Thoracic aorta (tissue), 2 donors: ENCODE measurements at regions not wholly inside any gene's neighbourhood (a gene's known extent, or its start where the extent isn't known, plus 50 kb on each side); places are given as distances from the start of the nearest gene placed in this dataset.

Experiments
- ATAC-seq: fragments of 150-250 bp; one replicate; pipeline ENCODE4 v1.8.0; 2017; ENCODE audit warnings: low read depth; ENCODE audit not compliant: insufficient number of reproducible peaks, low FRiP score
- DNase-seq: peaks from one replicate; pipeline ENCODE4 v3.0.0-alpha.2; 2020; ENCODE audit warnings: low spot score
- H3K27ac ChIP-seq, 2 donors: fragments of 200-600 bp; sonication (generic); 1 replicate in 1 of 2; 2 replicates in 1 of 2; pipeline ENCODE4 v1.5.1; 2016; ENCODE audit warnings: mild to moderate bottlenecking in 2 of 2, moderate library complexity in 2 of 2
- H3K27me3 ChIP-seq: fragments of 200-600 bp; sonication (generic); replicated peaks from 2 replicates; pipeline ENCODE4 v1.6.0; 2016; ENCODE audit warnings: mild to moderate bottlenecking; ENCODE audit not compliant: insufficient read depth
- H3K36me3 ChIP-seq: fragments of 200-600 bp; sonication (generic); one replicate; pipeline ENCODE4 v1.5.1; 2016
- H3K4me1 ChIP-seq, 2 donors: fragments of 200-600 bp; sonication (generic); 1 replicate in 1 of 2; 2 replicates in 1 of 2; pipeline versions ENCODE4 v1.5.1 to v1.6.0; 2016; ENCODE audit warnings: low read depth in 2 of 2, mild to moderate bottlenecking in 1 of 2; ENCODE audit not compliant: control insufficient read depth in 1 of 2
- H3K4me3 ChIP-seq: fragments of 200-600 bp; sonication (generic); 2 replicates; pipeline ENCODE4 v1.5.1; 2016; ENCODE audit warnings: mild to moderate bottlenecking
- H3K9me3 ChIP-seq: fragments of 200-600 bp; sonication (generic); 2 replicates; pipeline ENCODE4 v1.5.1; 2016
- CTCF ChIP-seq: fragments of 200-600 bp; sonication (generic); IDR thresholded peaks from one replicate; pipeline ENCODE4 v1.5.1; 2019; ENCODE audit warnings: antibody characterized with exemption

DNA sequence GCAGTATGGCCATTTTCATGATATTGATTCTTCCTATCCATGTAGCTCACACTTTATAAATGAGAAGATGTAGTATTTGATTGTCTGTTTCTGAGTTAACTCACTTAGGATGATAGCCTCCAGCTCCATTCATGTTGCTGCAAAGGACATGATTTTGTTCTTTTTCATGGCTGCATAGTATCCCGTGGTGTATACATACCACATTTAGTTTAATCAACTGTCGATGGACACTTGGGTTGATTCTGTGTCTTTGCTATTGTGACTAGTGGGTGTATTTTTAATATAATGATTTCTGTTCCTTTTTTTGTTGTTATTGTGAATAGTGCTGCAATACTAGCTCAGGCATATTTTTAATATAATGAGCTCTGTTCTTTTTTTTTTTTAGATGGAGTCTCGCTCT, 560.3 kb upstream of the ZNF608 start:
- DNase-seq, result no peak
- Histone ChIP-seq H3K4me3 (no peak overlapping the region), H3K9me3 (no peaks in the 10 kb centered on the region), H3K27ac (no peak overlapping the region), H3K4me1 (peaks cover 2 to 4% of the 10 kb centered on the region in 2 donors), H3K27me3 (no peaks in the 10 kb centered on the region), H3K36me3 (no peaks in the 10 kb centered on the region)
- no peak for TF ChIP-seq CTCF
- no peak for ATAC-seq

DNA sequence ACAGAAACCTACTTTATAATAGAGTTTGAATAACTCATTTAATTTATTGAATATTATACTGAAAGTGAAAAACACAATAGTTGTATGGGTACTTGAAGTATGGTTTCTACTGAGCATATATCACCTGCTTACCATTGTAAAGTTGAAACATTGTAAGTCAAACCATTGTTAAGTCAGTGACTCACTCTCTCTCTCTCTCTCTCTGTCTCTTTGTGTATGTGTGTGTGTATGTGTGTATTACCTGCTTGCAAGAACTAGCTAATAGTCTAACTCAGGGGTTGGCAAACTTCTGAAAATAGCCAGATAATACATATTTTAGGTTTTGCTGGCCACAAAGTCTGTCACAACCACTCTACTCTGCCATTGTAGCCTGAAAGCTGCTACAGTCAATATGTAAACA, 564.3 kb upstream of the ZNF608 start:
- TF ChIP-seq CTCF, result no peak
- H3K27ac ChIP-seq, result no peak overlapping the region
- no peaks in the 10 kb centered on the region for H3K9me3 ChIP-seq
- DNase-seq (no peak), ATAC-seq (no peak)
- H3K4me1 ChIP-seq, result peaks cover 2 to 4% of the 10 kb centered on the region in 2 donors
- H3K36me3 ChIP-seq, result no peaks in the 10 kb centered on the region
- H3K27me3 ChIP-seq, result no peaks in the 10 kb centered on the region
- no peak overlapping the region for H3K4me3 ChIP-seq

DNA sequence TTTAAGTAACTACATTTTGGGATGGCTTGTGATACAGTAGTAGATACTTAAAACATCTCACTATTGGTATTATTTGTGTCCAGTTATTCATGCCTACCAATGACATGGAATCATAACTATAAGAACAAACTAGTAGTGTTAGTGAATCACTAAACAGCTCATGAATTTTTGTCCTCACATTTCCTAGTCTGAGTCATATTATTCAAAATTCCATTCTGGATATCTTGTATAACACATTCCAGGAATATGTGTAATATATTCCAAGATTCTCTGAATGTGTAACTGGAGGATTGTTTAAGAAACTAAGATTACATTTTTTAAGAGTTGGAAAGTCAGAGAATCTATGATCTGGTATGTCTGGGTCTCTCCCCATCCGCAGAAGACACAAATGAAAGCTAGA, 565.3 kb upstream of the ZNF608 start:
- H3K4me3 ChIP-seq, result no peak overlapping the region
- H3K27ac ChIP-seq, result peak overlapping the region in 1 of 2 donors; percentile 34
- no peaks in the 10 kb centered on the region for H3K27me3 ChIP-seq
- no peak for TF ChIP-seq CTCF
- no peaks in the 10 kb centered on the region for H3K9me3 ChIP-seq
- ATAC-seq (no peak), DNase-seq (no peak)
- peaks cover 2 to 4% of the 10 kb centered on the region in 2 donors for H3K4me1 ChIP-seq
- no peaks in the 10 kb centered on the region for H3K36me3 ChIP-seq

DNA sequence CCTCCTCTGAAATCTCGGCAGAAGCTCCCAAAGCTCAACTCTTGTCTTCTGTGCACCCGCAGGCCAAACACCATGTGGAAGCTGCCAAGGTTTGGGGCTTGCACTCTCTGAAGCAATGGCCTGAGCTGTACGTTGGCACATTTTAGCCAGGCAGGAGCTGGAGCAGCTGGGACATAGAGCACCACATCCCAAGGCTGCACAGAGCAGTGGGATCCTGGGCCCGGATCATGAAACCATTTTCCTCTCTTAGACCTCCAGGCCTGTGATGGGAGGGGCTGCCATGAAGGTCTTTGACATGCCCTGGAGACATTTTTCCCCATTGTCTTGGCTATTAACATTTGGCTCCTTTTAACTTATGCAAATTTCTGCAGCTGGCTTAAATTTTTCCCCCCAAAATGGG, 567.1 kb upstream of the ZNF608 start:
- H3K4me3 ChIP-seq, result no peak overlapping the region
- TF ChIP-seq CTCF, result no peak
- no peaks in the 10 kb centered on the region for H3K27me3 ChIP-seq
- H3K9me3 ChIP-seq, result no peaks in the 10 kb centered on the region
- DNase-seq (no peak), ATAC-seq (no peak)
- peaks cover 2 to 4% of the 10 kb centered on the region in 2 donors for H3K4me1 ChIP-seq
- H3K27ac ChIP-seq, result no peak overlapping the region
- H3K36me3 ChIP-seq, result no peaks in the 10 kb centered on the region

DNA sequence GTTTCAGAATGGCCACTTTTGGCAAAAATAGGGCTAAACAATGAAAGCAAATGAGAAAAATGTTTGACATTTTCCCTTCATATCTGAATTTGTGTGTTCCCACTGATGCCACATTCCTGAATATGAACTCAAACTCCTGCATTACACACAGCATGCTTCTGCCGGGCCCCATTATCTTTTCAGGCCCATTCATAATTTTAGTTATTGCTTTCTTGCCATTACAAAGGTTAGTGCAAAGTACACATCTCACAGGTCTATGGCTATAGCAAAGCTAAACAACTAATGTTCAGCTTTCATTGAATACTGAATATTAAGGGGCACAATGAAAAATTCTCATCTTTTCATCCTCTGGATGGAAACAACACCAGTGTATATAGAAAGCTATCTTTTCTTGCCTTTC, 568.9 kb upstream of the ZNF608 start:
- no peak for TF ChIP-seq CTCF
- Histone ChIP-seq H3K27ac (no peak overlapping the region), H3K27me3 (no peaks in the 10 kb centered on the region), H3K9me3 (no peaks in the 10 kb centered on the region), H3K4me3 (no peak overlapping the region), H3K4me1 (peaks cover 2 to 4% of the 10 kb centered on the region in 2 donors), H3K36me3 (no peaks in the 10 kb centered on the region)
- DNase-seq (no peak), ATAC-seq (no peak)
